K562 (cell line): ENCODE measurements at regions not wholly inside any gene's neighbourhood (a gene's known extent, or its start where the extent isn't known, plus 50 kb on each side); places are given as distances from the start of the nearest gene placed in this dataset.

Experiments used
- ARID3B ChIP-seq: fragments of 250-450 bp; sonication (Bioruptor Pico); IDR thresholded peaks from 2 replicates; pipeline ENCODE4 v1.4.0; 2020; ENCODE audit warnings: borderline replicate concordance
- MGA ChIP-seq: fragments of 450-650 bp; IDR thresholded peaks from 2 replicates; pipeline ENCODE4 v1.6.1; 2016; ENCODE audit warnings: mild to moderate bottlenecking, moderate library complexity
- ZBTB1 ChIP-seq: sonication (generic); formaldehyde crosslinking; IDR thresholded peaks from 2 replicates; pipeline ENCODE4 v1.8.1; 2023; ENCODE audit warnings: missing genetic modification reagents, low read depth, mild to moderate bottlenecking, borderline replicate concordance
- ZNF280A ChIP-seq: fragments of 450-650 bp; IDR thresholded peaks from 2 replicates; pipeline ENCODE4 v1.6.1; 2018; ENCODE audit warnings: mild to moderate bottlenecking, low read depth; ENCODE audit not compliant: partially characterized antibody

- TF ChIP-seq MGA (no peak), ARID3B (no peak), ZNF280A (no peak), ZBTB1 (CRISPR knock-in tag) (no peak)
Measured at GRCh38 chr2:176482107-176482506, 212.9 kb downstream of the MTX2 start (continued).
